ENCODE measurements at regions not wholly inside any gene's neighbourhood (a gene's known extent, or its start where the extent isn't known, plus 50 kb on each side); places are given as distances from the start of the nearest gene placed in this dataset.

GRCh38 chr14:63781686-63782085 is 53.8 kb upstream of the SGPP1 start:
- ATAC-seq: no peak
- H3K27ac Mint-ChIP-seq: no peak overlapping the region
- H3K9me3 Mint-ChIP-seq: no peaks in the 10 kb centered on the region
- no peaks in the 10 kb centered on the region for H3K36me3 Mint-ChIP-seq
- no peak for DNase-seq (ENCODE audit: low spot score in 2 of 2)

DNA sequence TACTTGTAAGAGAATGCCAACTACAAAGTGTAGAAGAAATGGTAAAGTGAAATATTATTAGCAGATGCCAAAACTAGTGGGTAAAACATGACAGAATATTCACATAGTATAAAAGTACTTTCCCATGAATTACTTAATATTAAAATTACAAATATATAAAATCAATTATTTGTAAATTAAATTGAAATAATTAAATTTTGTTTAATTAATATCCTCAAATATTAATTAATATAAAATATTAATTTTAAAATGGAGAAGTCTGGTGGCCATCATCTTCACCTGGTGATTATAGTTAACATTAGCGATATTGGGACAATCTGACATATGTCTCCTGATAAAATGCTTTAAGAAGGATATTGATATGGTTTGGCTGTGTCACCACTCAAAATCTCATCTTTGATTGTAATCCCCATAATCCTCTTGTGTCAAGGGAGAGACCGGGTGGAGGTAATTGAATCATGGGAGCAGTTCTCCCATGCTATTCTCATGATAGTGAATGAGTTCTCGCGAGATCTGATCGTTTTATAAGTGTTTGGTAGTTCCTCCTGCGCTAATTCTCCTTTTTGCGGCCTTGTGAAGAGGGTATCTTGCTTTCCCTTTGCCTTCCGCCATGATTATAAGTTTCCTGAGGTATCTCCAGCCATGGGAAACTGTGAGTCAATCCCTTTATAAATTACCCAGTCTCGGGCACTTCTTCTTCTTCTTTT is 55.0 kb upstream of the SGPP1 start:
- H3K36me3 Mint-ChIP-seq: no peaks in the 10 kb centered on the region
- no peak for DNase-seq (ENCODE audit: low spot score in 2 of 2)
- no peaks in the 10 kb centered on the region for H3K9me3 Mint-ChIP-seq
- H3K27ac Mint-ChIP-seq: no peak overlapping the region
- ATAC-seq: no peak

DNA sequence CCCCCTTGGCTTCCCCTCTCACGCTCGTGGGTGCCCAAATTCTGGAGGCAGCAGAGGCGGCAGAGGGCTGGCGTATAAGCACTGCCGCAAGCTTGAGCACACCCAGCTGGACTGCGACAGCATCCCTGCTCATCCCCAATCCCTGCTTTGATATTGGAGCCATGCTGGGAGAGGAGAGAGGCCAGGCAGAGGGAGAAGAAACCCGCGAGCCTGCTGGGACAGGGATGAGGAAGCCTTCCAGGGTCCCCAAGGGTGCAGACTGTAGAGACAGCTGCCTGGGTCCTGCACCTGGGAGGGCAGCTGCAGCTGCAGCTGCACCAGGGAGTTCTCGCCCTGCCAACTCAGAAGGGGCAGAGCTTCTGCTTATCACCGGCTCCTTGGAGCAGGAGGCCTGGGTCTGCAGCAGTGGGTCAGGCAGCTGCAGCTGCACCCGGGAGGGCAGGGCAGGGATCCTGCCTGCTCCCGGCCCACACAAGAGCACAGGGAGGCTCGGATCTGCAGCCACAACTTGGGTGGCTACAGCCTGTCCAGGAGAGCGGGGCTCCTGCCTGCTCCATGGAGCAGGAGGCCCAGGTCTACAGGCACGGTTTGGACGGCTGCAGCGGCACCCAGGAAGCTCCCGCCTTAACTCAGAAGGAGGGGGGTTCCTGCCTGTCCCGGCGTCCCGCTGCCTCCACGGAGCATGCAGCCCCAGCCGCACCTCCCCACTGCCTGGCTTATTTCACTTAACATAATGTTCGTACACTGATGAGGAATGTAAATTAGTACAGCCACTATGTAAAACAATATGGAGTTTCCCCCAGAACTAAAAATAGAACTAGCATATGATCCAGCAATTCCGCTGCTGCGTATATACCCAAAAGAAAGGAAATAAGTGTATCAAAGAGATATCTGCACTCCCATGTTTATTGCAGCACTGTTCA is 60.4 kb upstream of the SGPP1 start:
- H3K27ac Mint-ChIP-seq: no peak overlapping the region
- DNase-seq (ENCODE audit: low spot score in 2 of 2) (no peak), ATAC-seq (no peak)
- no peaks in the 10 kb centered on the region for H3K36me3 Mint-ChIP-seq
- H3K9me3 Mint-ChIP-seq: no peaks in the 10 kb centered on the region

DNA sequence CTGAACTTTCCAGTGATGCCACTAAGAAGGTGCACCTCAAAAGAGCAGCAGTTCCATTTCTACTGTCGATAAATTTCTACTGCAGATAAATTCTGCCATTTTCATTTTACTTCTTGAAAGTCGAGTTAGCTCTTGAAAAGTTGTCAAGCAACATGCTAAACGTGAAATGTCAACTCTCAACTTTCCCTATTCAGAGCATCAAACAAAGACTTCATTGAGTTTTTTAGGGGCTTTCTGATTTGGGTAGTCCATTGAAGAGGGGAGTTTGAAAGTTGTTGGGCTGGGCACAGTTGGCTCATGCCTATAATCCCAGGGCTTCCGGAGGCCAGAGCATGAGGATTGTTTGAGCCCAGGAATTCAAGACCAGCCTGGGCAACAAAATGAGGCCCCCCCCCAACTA is 59.4 kb upstream of the SYNE2 start:
- no peak overlapping the region for H3K27ac Mint-ChIP-seq

DNA sequence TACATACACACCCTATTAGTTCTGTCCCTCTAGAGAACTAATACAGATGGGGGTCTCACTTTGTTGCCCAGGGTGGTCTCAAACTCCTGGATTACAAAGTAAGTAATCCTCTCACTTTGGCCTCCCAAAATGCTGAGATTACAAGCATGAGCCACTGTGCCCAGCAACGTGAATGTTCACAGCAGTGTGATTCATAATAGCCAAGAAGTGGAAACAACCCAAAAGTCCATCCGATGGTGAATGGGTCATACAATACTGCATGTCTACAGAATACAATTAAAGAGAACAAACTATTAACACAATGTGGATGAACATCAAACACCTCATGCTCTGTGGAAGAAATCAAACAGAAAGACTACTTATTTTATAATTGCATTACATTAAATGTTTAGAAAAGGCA is 57.3 kb upstream of the SYNE2 start:
- H3K27ac Mint-ChIP-seq: no peak overlapping the region
- ATAC-seq: no peak
- no peaks in the 10 kb centered on the region for H3K9me3 Mint-ChIP-seq
- H3K36me3 Mint-ChIP-seq: no peaks in the 10 kb centered on the region
- no peak for DNase-seq (ENCODE audit: low spot score in 2 of 2)

More for the DNA sequence above, 59.4 kb upstream of the SYNE2 start:
- Mint-ChIP-seq H3K9me3 (no peaks in the 10 kb centered on the region), H3K36me3 (no peaks in the 10 kb centered on the region)
- DNase-seq (ENCODE audit: low spot score in 2 of 2): no peak
- no peak for ATAC-seq

- no peak for ATAC-seq
- peak overlapping the region in 1 of 2 donors; percentile 49 for H3K27ac Mint-ChIP-seq
- H3K36me3 Mint-ChIP-seq: no peaks in the 10 kb centered on the region
- DNase-seq (ENCODE audit: low spot score in 2 of 2): no peak
- H3K9me3 Mint-ChIP-seq: no peaks in the 10 kb centered on the region
These were observed 52.7 kb upstream of the SYNE2 start for GRCh38 chr14:63800083-63800482.

DNA sequence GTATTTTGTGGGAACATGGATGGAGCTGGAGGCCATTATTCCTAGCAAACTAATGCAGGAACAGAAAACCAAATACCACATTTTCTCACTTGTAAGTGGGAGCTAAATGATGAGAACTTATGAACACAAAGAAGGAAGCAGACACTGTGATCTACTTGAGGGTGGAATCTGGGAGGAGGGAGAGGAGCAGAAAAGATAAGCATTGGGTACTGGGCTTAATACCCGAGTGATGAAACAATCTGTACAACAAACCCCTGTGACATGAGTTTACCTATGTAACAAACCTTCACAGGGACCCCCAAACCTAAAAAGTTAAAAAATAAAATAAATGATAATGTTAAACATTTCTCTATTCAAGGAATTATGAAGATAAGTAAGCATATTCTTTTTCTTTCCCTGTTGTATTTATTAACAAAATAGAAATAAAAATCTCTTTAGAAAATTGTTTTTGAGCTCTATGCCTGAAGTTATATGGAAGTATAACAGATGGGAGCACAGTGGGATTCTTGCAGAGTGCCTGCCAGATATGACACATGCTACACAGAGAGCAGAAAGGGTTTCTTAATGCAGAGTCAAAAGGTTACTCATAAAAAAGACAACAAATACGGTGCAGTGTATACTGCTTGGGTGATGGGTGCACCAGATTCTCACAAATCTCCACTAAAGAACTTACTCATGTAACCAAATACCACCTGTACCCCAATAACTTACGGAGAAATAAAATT is 52.0 kb upstream of the SYNE2 start:
- peak overlapping the region in 1 of 2 donors; percentile 15 for H3K27ac Mint-ChIP-seq
- no peaks in the 10 kb centered on the region for H3K9me3 Mint-ChIP-seq
- ATAC-seq: no peak
- H3K36me3 Mint-ChIP-seq: no peaks in the 10 kb centered on the region
- DNase-seq (ENCODE audit: low spot score in 2 of 2): no peak
